HG03460 (cell line): ENCODE measurements at regions not wholly inside any gene's neighbourhood (a gene's known extent, or its start where the extent isn't known, plus 50 kb on each side); places are given as distances from the start of the nearest gene placed in this dataset.

ENCODE experiments used
- ATAC-seq: cut with Tn5 transposase; IDR thresholded peaks from one replicate; pipeline ENCODE4 v1.9.1; 2021; ENCODE audit not compliant: unreplicated experiment

DNA sequence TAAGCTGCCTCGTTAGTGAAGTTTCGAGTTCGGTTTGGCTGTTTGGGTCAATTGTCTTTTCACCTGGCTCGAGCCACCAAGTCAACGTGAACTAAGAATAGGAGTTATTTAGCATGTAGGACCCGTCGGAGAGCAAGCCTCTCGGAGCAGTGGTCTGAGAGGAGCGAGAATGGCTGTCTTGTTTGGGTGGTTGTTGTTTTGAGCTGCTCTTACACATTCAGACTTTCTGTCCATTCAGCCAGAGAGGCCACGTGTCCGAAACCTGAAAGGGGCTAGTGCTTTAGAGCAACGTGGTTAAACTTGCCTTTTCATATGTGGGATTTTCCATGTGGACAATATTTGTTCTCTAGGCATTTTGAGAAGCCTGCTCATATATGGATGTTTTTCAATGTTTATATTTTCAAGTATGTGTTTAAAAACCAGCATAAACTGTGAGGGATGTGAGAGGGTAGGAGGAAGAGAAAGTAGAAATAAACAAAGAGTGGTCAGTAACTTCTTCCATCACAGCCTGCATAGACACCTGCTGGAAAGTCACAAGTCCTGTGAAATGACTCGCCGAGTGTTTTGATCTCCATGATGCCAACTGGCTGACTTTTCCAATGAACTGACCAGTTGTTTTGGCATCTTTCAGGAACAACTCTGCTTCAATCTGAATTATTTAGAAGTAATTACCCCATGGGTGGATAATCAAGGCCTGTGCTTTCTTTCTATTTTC lies 221.0 kb downstream of the ASCL1 start:
- no peak for ATAC-seq

DNA sequence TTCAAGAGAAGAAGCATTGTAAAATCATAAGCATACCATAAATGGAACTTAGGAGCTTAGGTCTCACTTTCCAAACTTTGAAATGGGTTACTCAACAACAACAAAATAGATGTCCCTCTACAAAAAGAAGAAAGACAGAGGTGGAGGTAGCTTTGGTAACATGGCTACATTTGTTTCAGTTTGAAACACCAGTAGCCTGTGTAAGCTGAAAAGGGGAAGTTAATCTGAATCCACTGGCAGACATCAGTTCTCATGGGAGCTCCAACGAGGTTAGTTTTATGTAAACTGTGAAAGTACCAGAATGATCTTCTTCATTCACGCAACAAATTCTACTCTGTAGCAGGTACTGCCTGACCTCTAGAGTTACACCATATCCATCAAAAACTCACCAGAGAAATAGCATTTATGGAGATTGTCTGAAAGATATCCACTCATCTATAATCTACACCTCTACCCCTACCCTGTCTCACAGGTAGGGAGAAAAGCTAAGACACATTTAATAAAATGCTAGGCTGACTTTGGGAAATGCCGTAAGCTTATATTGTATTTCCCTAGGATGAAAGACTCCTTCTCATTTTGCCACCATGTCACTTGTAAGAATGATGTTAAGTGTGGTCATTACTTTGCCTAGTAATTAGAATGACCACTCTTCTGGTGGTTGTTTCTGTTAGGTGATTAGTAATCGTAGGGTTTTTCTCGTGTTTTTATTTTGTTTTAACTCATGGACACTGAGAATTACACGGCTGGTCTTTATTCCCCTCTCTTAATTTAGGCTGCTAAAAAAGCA lies 224.1 kb downstream of the ASCL1 start:
- ATAC-seq = peak; percentile 96

DNA sequence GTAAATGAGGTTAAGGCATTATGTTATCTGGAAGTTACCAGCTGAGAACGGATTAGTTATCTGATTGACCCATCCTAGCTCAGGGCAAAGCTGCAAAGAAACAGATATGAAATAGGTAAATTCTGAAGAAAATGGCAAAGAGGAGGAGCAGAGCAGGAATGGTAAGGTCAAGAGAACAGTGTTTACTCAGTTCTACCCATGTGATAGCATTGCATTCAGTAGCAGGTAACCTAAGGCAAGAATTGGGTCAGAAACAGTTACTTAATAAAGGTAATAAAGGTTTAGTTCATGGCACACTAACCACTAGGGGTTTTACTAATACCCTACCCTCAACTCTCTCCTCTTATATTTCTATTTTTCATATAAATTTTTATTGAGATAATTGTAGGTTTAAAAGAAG lies 224.8 kb downstream of the ASCL1 start:
- ATAC-seq = no peak

DNA sequence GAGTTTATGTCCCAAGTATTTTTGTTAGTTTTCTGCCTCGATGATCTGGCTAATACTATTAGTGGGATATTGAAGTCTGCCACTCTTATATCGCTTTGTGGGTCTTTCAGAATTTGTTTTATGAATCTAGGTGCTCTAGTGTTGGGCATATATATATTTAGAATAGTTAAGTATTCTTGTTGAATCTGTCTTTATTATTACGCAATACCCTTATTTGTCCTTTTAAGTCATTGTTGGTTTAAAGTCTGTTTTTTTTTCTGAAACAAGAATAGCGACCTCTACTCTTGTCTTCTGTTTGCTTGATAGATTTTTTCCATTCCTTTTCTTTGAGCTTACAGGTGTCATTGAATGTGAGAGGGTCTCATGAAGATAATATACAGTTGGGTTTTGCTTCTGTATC lies 239.0 kb downstream of the ASCL1 start:
- no peak for ATAC-seq

DNA sequence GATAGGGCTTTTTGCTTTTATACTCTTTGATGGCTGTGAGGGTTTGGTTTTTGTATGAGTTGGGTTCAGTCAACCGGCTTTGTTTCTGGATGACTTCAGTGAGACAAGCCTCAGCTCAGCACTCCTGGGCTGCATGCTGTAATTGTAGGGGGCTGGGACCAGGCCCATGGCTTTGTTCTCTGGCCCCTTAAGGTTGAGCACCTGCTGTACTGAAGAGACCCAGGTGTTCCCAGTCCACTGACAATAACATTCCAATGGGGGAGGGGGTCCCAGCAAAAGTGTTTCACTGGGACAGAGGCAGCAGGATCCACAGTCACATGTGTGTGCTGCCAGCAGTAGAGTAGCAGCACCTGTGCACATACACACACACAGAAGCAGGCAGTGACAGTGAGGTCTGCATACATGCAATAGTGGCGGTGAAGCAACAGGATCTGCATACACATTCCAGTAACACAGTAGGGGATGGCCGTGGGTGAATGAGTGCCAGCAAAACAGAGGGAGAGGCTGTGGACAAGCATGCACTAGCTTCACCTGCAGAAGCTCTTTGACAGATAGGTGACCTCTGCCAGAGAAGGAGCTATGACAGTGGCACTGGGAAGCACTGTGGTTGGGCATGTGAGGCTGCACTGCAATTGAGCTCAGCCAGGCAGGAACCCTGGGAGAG lies 240.4 kb downstream of the ASCL1 start:
- no peak for ATAC-seq

DNA sequence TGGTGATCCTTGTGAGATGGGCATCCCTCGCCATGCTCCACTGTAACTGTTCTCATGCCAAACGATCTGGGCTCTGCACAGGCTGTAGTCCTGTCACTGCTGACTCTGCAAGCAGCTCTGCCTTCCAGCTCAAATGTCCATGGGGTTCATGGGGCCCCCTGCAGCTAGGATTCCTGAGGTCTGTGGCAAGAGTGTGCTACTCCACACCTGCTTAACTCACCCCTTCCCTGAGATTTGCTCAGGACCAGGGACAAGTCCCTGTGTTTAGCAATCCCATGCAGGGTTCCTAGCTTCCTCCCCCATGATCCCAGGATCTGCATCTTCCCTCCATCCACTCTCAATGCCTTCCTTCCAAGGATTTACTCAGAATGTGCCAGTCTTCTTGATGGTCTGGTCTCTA lies 241.0 kb downstream of the ASCL1 start:
- ATAC-seq = no peak

DNA sequence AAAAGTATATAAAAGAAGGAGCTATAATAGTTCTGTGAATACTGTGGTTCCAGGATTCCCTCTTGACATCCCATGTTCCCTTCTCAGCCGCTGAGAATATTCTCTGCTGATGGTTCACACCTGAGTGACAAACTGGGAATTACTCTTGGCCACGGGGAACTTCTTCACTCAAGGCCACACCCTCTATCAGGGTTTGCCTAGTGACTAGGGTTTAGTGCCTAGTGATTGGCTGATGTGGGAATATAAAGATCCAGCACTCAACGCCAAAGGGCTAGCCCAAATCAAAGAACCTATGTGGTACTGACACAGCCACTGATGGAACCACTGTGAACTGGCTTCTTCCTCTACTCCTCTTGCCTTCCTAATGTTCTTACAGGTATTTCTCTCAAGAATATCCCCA lies 248.4 kb downstream of the ASCL1 start:
- no peak for ATAC-seq

DNA sequence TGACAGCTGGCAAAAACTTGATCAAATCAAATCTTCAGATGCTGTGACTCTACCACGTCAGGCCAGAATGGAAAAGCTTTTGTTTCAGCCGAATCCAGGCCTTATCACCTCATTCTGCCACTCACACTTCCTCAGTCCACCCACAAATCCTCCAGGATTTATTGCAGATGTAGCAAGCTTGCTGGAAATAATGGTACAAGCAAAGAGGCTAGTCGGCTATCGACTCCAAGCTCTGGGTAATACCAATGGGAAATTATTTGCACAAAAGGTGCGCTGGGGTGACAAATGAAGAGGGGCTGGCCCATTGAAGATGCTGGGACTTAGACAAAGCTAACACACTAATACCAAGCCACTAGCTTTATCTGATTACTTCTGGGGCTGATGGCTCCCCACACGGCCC lies 250.5 kb downstream of the ASCL1 start:
- no peak for ATAC-seq

DNA sequence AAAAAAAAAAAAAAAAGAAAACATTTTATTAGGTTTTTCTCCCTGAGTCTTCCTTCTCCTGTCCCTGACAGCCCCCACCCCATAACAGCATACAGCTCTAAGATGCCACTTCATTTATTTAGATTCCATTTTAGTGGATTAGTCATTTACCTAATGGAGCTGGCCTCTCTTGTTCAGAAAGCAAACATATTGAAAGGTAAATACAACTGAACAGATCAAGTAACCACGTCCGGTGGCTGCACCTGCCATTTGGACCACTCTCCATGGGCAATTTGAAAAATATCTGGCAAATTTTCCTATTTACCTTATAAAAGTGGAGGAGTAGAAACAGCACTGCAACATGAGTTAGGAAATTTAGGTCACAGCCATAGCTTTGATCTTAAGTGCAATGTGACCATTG lies 254.6 kb downstream of the C12orf42 start:
- no peak for ATAC-seq

DNA sequence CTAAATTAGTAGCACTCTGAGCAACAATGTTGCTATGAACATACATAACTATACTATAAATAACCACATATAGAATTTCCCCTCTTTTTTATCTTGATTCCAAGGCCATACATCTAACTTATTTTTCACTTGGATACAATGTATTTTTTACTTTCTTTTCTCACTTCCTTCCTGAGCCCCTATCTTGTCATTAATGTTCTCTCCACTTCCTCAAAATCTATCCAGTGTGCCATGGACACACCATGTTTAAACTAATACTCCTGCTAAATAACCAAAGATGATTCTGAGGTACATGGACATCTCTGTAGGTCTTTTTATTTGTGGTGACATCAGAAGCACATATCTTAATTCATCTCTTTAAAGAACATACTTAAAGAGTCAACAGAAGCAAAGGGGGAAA lies 251.2 kb downstream of the C12orf42 start:
- ATAC-seq = no peak

DNA sequence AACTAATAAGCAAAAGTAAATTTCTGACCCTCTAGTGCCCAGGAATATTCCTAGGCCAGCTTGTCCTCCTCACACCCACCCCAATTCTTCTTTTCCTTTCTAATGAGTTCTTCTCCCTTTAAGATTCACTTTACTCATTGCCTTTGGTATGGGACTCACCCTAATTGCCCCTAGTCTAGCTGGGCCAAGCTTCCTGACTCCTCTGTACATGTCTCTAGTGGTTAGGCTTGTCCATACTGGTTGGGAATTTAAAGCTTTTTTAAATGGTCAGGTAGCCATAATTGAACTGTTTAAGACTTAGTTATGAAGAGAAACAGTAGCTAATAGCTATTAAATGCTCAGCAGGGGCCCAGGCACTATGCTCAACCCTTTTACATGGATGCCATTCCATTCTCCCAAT lies 248.2 kb downstream of the C12orf42 start:
- no peak for ATAC-seq

DNA sequence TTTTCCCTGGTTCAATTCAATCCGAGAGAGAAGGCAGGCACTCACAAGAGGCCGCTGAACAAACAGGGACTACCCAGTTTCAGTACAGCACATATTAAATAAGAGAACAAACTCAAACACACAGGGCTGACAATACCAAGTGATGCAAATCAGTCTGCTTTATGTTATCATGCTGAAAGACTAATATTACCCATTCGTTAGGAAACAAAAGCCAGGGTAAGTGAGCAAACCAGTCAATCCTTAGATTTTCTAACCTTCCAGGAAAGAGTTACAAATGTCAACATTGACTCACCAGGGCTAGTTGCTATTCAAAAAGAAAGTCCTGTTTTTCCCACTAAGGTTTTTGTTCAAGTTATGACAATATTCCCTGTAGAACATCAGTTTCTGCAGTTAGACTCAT lies 246.2 kb downstream of the C12orf42 start:
- no peak for ATAC-seq

DNA sequence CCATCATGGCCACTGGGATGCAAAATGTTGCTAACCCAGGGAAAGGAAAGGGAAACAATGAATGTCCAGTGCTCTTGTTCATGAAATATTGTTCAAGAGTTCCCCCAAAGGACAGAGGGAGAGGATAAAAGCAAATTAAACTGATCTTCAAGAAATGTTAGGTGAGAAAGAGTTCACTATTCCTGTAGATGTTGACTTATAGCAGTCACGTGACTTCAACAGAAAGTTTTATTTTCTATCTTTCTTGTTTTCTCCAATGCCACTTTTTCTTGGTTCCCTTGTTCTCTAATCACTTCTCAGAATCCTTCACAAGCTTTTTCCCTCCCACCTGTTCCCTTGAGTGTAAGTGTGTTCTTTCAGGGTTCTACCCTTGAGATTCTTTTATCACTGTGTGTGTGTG lies 245.3 kb downstream of the C12orf42 start:
- no peak for ATAC-seq
